GM12892 (cell line): ENCODE measurements at regions not wholly inside any gene's neighbourhood (a gene's known extent, or its start where the extent isn't known, plus 50 kb on each side); places are given as distances from the start of the nearest gene placed in this dataset.

Experiments
- POLR2AphosphoS5 ChIP-seq: IDR thresholded peaks from 2 replicates; pipeline ENCODE4 v1.6.1; 2011; ENCODE audit warnings: low read depth, low read length, control low read depth
- TAF1 ChIP-seq: IDR thresholded peaks from 2 replicates; pipeline ENCODE4 v1.6.1; 2011; ENCODE audit warnings: low read depth, mild to moderate bottlenecking, control low read depth, low read length, borderline replicate concordance

DNA sequence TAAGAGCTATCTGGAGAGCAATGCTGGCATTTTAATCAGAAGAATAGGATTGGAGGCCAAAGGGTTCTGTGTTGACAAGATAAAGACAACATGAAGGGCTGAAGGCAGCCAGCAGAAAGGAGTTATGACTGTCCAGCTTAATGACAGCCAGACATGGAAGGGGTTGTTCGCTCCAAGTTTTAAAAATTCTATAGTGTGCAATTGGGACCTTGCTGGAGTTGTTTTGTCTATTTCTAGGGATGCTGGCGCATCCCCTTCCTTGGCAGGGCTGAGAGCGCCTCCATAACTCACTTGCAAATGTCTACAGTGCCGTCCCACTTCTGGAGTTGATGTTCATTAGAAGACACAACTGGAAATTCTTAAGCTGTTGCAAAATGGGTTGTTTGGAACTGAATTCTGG, 200.7 kb downstream of the TLE3 start:
- TF ChIP-seq POLR2AphosphoS5 (no peak), TAF1 (no peak)
